Glomerular endothelial cell (primary cell): ENCODE measurements at regions not wholly inside any gene's neighbourhood (a gene's known extent, or its start where the extent isn't known, plus 50 kb on each side); places are given as distances from the start of the nearest gene placed in this dataset.
"Not testable (repeated sequence)": the region's sequence is repeated elsewhere in the genome, so short reads cannot be mapped to it uniquely, and the experiment has no call there.

ENCODE experiments used
- DNase-seq: peaks from one replicate; pipeline ENCODE4 v3.0.0-alpha.2; 2011; ENCODE audit warnings: low read depth, low spot score; ENCODE audit errors: extremely low read depth

- DNase-seq = no peak
These were observed 470.0 kb upstream of the GCFC2 start for GRCh38 chr2:76180676-76181075.

GRCh38 chr2:76178610-76179009 lies 467.9 kb upstream of the GCFC2 start:
- no peak for DNase-seq

- DNase-seq = no peak
These were observed 464.6 kb upstream of the GCFC2 start for GRCh38 chr2:76175295-76175694.

- DNase-seq = no peak
These were observed 463.8 kb upstream of the GCFC2 start for GRCh38 chr2:76174505-76174904.

- not testable (repeated sequence) for DNase-seq
These were observed 462.5 kb upstream of the GCFC2 start for GRCh38 chr2:76173206-76173605.

GRCh38 chr2:76172154-76172595 lies 461.5 kb upstream of the GCFC2 start:
- DNase-seq = not testable (repeated sequence)

GRCh38 chr2:76170856-76171255 lies 460.1 kb upstream of the GCFC2 start:
- DNase-seq = no peak

- no peak for DNase-seq
These were observed 459.3 kb upstream of the GCFC2 start for GRCh38 chr2:76170009-76170384.

- DNase-seq = no peak
These were observed 458.7 kb upstream of the GCFC2 start for GRCh38 chr2:76169276-76170008.

GRCh38 chr2:76163860-76164259 lies 453.1 kb upstream of the GCFC2 start:
- DNase-seq = no peak

GRCh38 chr2:76160670-76161069 lies 450.0 kb upstream of the GCFC2 start:
- DNase-seq = no peak

- DNase-seq = no peak
These were observed 448.4 kb upstream of the GCFC2 start for GRCh38 chr2:76159042-76159648.

GRCh38 chr2:76157531-76157930 lies 446.8 kb upstream of the GCFC2 start:
- DNase-seq = no peak

GRCh38 chr2:76154981-76155380 lies 444.3 kb upstream of the GCFC2 start:
- no peak for DNase-seq

GRCh38 chr2:76149846-76150245 lies 439.1 kb upstream of the GCFC2 start:
- no peak for DNase-seq

- not testable (repeated sequence) for DNase-seq
These were observed 428.6 kb upstream of the GCFC2 start for GRCh38 chr2:76139303-76139702.

- DNase-seq = no peak
These were observed 417.9 kb upstream of the GCFC2 start for GRCh38 chr2:76128622-76129021.

GRCh38 chr2:76120176-76120575 lies 409.5 kb upstream of the GCFC2 start:
- no peak for DNase-seq

- no peak for DNase-seq
These were observed 379.0 kb upstream of the GCFC2 start for GRCh38 chr2:76089683-76090082.

GRCh38 chr2:76083248-76083647 lies 372.5 kb upstream of the GCFC2 start:
- DNase-seq = no peak

GRCh38 chr2:76082509-76082908 lies 371.8 kb upstream of the GCFC2 start:
- no peak for DNase-seq

- DNase-seq = no peak
These were observed 369.4 kb upstream of the GCFC2 start for GRCh38 chr2:76080154-76080553.

GRCh38 chr2:76075126-76075525 lies 364.4 kb upstream of the GCFC2 start:
- DNase-seq = no peak
